Neural cell (in vitro differentiated cells): ENCODE measurements at regions not wholly inside any gene's neighbourhood (a gene's known extent, or its start where the extent isn't known, plus 50 kb on each side); places are given as distances from the start of the nearest gene placed in this dataset.

Experiments
- EP300 ChIP-seq: fragments of 450-650 bp; conservative IDR thresholded peaks from 2 replicates; pipeline ENCODE4 v1.6.1; 2014; ENCODE audit warnings: antibody characterized with exemption, mild to moderate bottlenecking, moderate library complexity; ENCODE audit not compliant: poor library complexity, severe bottlenecking
- EZH2 ChIP-seq: fragments of 200-600, 300-800 bp; shearing (Covaris generic), sonication (generic); IDR thresholded peaks from 2 replicates; pipeline ENCODE4 v1.6.1; 2014; ENCODE audit warnings: antibody characterized with exemption, low read length, borderline replicate concordance, mild to moderate bottlenecking; ENCODE audit not compliant: insufficient read depth, poor library complexity, severe bottlenecking
- POLR2AphosphoS5 ChIP-seq: IDR thresholded peaks from 2 replicates; pipeline ENCODE4 v1.6.1; 2012
- RAD21 ChIP-seq: fragments of 450-650 bp; conservative IDR thresholded peaks from 2 replicates; pipeline ENCODE4 v1.6.1; 2014; ENCODE audit warnings: antibody characterized with exemption, mild to moderate bottlenecking, moderate library complexity
- TF ChIP-seq, protein P1 (sequence below): fragments of 450-650 bp; IDR thresholded peaks from 2 replicates; pipeline ENCODE4 v1.5.1; 2014; ENCODE audit warnings: antibody characterized with exemption, mild to moderate bottlenecking, moderate library complexity; ENCODE audit not compliant: poor library complexity, severe bottlenecking
- TF ChIP-seq, protein P2 (sequence below): IDR thresholded peaks from 2 replicates; pipeline ENCODE4 v1.6.1; 2012; ENCODE audit warnings: borderline replicate concordance

DNA sequence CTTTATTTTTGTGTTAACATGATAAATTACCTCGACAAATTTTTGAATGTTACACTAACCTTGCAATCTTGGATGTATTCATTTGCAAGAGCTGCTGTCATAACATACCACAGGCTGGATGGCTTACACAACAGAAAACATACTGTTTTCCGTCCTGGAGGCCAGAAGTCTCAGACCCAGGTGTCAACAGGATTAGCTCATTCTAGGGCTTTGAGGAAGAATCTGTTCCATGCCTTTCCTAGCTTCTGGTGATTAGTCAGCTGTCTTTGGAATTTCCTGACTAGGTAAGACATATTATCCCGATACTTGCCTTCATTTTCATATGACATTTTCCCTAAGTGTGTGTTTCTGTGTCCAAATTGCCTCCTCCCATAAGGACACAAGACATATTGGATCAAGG, 188.6 kb upstream of the CDH19 start:
- TF ChIP-seq, protein P1, sequence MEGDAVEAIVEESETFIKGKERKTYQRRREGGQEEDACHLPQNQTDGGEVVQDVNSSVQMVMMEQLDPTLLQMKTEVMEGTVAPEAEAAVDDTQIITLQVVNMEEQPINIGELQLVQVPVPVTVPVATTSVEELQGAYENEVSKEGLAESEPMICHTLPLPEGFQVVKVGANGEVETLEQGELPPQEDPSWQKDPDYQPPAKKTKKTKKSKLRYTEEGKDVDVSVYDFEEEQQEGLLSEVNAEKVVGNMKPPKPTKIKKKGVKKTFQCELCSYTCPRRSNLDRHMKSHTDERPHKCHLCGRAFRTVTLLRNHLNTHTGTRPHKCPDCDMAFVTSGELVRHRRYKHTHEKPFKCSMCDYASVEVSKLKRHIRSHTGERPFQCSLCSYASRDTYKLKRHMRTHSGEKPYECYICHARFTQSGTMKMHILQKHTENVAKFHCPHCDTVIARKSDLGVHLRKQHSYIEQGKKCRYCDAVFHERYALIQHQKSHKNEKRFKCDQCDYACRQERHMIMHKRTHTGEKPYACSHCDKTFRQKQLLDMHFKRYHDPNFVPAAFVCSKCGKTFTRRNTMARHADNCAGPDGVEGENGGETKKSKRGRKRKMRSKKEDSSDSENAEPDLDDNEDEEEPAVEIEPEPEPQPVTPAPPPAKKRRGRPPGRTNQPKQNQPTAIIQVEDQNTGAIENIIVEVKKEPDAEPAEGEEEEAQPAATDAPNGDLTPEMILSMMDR: no peak
- TF ChIP-seq POLR2AphosphoS5: no peak
- no peak for TF ChIP-seq EP300
- TF ChIP-seq, protein P2, sequence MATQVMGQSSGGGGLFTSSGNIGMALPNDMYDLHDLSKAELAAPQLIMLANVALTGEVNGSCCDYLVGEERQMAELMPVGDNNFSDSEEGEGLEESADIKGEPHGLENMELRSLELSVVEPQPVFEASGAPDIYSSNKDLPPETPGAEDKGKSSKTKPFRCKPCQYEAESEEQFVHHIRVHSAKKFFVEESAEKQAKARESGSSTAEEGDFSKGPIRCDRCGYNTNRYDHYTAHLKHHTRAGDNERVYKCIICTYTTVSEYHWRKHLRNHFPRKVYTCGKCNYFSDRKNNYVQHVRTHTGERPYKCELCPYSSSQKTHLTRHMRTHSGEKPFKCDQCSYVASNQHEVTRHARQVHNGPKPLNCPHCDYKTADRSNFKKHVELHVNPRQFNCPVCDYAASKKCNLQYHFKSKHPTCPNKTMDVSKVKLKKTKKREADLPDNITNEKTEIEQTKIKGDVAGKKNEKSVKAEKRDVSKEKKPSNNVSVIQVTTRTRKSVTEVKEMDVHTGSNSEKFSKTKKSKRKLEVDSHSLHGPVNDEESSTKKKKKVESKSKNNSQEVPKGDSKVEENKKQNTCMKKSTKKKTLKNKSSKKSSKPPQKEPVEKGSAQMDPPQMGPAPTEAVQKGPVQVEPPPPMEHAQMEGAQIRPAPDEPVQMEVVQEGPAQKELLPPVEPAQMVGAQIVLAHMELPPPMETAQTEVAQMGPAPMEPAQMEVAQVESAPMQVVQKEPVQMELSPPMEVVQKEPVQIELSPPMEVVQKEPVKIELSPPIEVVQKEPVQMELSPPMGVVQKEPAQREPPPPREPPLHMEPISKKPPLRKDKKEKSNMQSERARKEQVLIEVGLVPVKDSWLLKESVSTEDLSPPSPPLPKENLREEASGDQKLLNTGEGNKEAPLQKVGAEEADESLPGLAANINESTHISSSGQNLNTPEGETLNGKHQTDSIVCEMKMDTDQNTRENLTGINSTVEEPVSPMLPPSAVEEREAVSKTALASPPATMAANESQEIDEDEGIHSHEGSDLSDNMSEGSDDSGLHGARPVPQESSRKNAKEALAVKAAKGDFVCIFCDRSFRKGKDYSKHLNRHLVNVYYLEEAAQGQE: no peak
- no peak for TF ChIP-seq RAD21
- TF ChIP-seq EZH2: no peak
